GM19328 (cell line): ENCODE measurements at regions not wholly inside any gene's neighbourhood (a gene's known extent, or its start where the extent isn't known, plus 50 kb on each side); places are given as distances from the start of the nearest gene placed in this dataset.

Source experiments
- ATAC-seq: cut with Tn5 transposase; IDR thresholded peaks from one replicate; pipeline ENCODE4 v1.9.1; 2021; ENCODE audit warnings: mild to moderate bottlenecking, moderate library complexity; ENCODE audit not compliant: unreplicated experiment

DNA sequence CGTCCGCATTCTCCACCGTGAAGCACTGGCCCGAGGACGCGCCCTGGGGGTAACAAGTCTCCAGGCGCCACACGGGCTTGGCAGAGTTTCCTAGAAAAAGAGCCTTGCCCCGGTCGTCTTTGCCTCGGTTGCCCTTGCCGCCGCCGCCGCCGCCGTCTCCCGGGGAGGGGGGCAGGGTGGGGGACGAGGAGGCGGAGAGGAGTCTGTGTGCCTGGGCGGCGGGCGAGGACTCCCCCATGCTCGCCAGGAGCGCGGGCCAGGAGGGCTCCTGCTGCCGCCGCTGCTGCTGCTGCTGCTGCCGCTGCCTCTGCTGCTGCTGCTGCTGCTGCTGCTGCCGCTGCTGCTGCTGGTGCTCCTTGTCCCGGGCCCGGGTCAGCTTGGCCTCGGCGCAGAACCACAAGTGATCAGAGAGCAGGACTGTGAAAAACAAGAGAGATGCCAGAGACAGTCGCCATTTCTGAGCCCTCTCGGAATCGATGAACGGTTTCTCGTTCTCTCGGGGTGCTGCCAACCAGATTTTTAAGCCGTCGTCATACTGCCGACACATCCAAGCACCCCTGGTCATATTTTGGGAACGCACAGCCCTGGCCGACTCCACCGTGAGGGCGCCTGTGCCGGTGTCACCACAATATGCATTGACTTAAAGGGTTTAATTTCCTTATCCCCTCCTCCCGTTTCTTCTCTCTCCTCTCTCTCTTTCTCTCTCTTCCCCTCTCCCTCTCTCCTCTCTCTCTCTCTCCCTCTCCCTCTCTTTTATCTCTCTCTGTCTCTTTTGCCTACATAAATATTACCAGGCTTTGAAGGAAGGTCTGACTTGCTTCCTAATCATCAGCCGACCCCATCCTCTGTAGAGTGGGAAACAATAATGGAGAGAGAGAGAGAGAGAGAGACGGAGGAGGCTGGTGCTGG lies 349.1 kb downstream of the LIG4 start:
- ATAC-seq: no peak

DNA sequence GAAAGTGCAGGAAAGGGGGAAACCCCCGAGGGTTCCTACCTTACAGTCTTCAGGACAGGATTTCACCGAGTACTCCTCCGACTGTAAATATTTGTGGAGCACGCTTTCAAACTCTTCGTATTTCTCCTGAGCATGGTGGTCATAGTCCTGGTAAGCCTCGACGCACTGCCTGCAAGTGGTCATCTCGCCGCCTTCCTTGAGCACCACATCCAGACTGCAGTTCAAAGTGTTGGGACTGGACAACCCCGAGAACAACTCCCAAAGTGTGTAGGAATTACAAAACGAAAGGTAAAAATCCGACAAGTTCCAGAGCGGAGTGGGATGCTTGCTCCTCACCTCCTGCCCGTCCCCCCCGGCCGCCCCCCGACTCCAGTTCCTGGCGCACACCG lies 349.7 kb downstream of the LIG4 start:
- ATAC-seq: no peak

DNA sequence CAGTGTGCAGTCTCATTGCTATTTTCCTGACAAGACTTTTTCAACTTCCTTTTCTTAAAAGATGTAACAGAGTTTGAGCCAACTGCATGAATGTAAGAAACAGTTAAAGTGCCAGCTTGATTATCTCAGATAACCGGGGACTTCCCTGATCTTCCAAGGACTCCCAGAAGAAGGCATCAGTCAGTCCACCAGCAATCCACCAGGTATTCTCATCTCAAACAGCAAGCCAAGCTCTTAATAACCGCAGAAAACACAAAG lies 350.1 kb downstream of the LIG4 start:
- ATAC-seq: no peak

DNA sequence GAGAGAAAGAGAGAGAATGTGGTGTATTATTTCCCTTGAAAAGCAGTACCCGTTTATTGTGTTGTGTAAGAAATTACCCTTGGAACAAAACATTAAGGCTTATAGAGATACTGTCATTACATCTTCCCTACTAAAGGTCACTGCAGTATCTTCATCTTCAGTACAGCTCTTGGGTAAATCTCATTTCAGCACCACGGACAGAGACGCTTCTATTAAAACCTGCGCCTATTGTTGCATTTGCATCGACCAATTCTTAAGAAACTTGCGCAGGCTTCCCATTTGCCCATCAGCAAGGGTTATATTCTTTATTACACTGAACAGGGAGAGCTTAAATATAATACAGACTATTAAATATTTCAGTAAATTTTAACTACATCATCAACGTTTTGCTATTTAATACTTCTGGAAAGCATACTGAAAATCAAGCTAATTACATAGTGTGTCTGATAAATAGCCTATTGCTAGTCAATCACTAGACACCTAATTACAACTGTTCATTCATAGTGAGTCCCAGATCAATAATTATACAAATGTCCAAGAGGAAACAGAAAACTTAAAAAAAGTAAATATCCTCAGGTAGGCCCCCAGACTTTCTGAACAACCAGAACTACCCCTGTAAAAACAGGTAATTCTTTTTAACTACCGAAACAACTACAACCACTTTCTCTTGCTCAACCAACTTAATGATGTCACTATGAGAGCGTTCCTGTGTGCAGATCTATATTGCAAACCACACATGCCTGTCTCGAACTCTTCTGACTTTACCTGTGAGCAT lies 350.6 kb downstream of the LIG4 start:
- ATAC-seq: no peak

DNA sequence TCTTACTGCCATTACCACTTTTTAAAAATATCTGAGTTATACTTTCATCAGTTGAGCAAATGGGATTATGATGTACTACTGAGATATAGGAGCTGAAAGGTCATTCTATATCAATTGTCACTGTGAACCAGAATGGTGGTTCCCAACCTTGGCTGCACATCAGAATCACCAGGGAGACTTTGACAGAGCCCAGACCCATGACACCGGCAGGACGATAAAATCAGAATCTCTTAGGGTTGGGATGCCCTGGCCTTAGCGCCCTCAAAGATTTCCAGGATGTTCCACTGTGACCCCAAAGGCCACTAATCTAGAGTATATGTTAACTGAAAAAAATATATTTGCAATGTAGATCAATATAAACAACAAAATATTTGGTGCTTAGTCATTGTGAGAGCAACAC lies 355.1 kb downstream of the LIG4 start:
- ATAC-seq: no peak

DNA sequence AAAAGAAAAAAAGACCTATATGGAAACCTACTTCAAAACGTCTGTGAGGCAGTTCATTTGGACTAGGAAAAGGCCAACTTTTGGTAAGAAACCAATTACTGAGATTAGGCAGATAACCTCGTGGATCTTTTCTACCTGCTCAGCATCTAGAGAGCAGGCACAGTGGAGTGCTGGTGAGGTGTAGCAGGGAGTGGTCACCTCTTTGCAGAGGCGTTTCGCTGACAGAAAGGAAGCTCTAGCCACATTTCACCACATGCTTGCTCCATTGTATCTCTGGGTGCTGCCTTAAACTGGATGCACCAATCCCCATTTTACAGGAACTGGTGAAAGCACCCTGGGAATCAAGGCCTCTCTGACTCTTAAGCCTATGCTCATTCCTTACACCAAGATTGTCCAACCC lies 360.5 kb downstream of the LIG4 start:
- no peak for ATAC-seq

DNA sequence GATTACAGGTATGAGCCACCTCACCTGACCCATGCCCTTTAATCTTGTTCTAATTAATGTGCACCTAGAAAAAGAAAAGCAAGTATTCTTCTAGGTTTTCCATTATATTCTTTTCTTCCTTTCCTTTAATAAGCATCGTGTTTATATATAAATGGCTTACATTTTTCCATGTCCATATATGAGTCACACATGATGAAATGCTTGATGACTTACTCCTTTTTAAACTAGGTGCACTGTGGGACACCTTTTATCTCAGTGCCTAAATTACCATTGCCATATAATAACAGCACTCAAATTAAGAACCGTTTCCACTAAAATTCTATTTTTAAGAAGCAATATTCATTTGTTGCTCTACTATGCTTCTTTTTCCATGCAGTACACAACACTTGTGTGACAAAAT lies 363.3 kb downstream of the LIG4 start:
- ATAC-seq: no peak

DNA sequence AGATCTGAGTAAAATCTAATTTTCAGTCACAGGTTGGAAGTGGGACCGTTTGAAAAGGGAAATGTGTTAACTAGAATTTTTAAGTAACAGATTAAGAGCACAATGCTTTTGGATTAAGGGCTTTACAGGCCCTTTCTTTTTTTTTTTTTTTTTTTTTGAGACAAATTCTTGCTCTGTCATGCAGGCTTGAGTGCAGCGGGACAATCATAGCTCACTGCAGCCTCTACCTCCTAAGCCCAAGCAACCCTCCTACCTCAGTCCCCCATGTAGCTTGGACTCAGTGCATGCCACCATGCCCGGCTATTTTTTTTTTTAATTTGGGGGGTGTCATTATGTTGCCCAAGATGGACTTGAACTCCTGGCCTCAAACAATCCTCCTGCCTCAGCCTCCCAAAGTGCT lies 363.7 kb downstream of the LIG4 start:
- ATAC-seq: no peak

DNA sequence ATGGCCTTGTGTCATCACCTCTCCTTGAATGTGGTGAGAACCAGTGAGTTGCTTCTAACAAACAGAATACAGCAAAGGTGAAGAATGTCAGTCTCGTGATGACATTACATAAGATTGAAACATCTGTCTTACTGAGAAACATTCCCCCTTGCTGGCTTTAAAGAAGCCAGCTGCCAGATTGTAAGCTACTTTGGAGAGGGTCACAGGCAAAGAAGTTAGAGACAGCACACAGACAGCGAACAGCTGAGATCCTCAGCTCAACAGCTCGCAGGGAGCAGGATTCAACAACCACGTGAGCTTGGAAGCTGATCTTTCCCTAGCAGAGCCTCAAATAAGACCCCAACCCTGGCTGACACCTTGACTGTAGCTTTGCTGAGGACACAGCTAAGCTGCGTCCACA lies 367.9 kb downstream of the LIG4 start:
- no peak for ATAC-seq

DNA sequence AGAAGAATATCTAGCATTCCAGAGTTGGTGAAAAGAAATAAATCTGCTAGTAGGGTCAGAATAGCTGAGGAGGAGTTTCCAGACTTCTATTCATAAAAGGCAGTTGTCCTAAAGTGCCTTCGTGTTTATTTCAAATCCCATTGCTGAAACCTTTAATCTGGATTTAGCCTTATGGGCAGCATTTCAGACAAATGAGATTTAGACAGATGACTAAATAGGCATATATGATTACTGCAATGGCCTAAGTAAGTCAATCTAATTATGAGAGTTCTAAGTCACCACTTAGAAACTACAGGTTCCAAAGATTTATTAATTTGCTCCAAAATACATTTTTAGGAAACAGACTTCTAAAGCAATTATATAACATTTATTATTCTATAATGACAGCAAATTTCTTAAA lies 368.7 kb downstream of the LIG4 start:
- no peak for ATAC-seq

DNA sequence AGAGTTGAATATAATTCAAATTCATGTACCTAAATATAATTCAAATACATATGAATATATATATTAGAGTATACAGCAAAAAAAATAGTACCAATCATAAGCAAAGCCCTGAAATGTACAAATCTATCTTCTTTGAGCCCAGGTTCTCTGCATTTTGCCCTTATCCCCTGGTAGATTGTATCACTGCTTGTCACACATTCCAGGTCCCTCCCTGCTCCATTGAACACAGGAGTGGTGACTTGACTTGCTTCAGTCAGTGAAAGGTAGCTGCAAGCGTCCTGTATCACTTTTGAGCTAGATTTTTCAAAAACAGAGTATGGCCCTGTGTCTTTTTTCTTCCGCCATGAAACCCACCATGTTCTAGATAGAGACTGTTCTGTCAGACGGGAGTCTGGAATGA lies 369.4 kb downstream of the LIG4 start:
- ATAC-seq: no peak

DNA sequence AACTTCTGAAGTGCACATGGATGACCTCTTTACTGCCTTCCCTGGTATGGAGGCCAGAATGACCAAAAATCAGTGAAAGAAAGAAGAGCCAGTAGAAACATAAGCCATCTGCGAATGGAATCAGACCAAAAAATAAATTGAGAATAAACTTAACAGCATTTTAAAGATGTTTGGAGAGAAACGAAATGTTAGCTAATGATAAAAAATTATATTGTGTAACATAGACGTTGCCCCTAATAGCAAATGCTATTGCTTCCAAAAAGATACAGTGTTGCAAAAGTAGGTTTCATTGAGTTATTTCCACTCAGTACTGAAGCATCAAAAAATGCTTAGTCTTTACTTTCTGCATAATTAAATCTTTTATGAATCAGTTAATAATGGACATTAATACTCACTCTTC lies 371.7 kb downstream of the LIG4 start:
- ATAC-seq: no peak

DNA sequence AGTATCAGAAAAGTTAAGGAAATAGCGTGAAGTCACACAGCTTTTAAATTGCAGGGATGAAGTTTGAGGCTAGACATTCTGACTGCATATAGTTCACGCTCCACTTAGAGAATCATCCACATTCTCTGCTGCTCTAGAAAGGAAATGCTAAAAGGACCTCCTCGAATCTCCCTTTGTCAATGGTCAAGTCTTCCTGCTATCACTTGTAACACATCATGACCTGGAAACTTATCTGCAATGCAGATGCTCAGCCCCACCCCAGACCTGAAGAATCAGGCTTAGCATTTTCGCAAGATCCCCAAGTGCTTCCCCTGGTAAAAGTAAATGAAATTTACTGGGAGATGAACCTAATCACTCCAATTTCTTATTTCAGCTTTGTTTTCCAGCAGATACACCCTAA lies 372.1 kb downstream of the LIG4 start:
- ATAC-seq: no peak

DNA sequence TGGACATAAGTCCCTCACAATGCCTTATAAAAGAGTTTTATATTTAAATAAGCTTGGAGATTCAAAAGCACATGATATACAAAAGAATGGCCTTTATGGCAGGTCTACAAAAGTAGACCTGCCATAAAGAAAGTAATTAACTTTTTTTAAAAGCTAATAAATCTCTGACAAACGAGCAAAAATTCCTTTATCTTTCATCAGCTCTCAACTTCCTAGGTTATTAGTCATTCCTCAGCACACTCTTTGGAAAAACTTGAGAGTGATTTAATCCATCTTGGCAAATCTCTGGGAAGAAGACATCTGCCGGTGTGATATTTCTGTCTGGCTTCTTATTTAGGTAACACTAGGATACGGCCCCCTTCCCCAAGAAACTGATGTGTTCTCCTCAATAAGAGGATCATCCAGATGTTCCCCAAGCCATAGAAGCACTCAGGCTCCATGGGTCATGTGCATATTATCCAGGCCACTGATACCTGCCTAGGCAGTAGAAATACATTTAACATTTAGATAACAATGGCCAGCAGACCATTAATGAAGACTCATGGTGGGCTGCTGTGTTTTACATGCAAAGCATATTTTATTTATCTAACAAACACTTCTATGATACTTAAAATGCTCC lies 372.7 kb downstream of the LIG4 start:
- no peak for ATAC-seq

DNA sequence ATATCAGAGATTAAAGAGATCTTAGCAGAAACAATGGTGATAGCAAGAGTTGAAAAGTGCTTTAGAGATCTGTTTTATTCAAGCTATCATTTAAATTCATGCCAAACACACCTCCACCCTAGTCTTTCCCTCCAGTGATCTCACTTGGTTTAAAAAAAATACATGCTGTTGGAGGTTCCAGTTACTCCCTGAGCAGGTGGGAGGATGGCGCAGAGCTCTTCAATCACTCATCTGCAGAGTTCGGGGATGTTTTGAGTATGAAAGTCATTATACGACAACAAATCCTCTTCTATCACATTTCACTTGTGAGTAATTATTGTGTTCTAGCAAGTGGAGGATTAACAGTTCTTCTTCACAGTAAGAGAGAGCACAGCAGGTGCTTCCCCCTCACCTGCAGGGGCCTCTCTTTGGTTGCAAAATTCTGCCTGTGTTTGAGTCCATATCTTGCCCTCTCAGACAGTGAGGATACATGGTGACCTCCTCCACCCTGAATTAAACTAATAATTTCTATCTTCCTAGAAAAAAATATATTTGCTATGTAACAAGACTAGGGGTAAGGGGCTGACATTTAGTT lies 376.7 kb downstream of the LIG4 start:
- no peak for ATAC-seq

DNA sequence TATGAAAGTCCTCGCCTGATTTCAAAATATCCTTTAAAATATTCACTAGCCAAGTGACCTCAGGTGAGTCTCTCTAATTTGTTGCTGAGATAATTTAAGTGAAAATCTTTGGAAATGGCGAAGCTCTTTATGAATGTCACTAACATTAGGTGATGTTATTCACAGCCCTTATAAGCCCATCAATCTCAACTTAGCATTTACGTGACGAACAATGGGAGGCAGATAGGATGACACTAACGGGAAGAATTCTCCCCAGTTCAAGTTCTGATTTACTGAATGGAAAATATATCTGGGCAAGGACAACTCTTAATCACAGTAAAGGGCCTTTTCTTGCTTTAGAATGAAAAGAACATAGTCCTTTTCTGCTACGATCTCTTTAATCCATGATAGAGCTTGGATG lies 378.7 kb downstream of the LIG4 start:
- ATAC-seq: no peak

DNA sequence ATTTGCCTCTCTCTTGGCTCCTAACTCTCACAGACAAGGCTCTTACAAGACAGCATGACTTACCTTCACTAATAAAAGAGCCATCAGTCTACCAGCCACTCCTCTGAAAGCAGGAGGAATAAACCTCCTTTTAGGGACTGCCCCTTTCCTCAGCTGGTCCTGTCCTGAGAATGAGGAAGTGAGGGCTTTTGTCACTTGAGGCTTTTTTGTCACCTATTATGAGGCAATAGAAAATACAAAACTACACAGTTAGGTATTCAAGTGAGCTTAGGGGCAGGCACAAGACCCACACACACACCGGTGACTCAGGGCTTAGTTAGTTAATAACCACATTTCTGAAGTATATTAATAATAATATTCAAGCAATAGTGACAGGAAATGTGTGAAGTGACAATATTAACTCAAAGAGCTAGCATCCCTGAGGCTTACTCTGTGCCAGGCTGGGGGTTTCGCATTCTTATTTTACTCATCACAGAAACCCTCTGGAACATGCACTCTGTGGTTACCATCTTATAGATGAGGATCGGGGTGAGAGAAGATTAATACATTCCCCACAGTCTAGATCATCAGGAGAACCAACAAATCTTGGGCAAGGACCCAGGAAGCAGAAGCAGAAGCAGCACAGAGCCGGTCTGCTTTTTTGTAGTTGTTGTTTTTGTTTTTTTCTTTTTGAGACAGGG lies 379.9 kb downstream of the LIG4 start:
- no peak for ATAC-seq

DNA sequence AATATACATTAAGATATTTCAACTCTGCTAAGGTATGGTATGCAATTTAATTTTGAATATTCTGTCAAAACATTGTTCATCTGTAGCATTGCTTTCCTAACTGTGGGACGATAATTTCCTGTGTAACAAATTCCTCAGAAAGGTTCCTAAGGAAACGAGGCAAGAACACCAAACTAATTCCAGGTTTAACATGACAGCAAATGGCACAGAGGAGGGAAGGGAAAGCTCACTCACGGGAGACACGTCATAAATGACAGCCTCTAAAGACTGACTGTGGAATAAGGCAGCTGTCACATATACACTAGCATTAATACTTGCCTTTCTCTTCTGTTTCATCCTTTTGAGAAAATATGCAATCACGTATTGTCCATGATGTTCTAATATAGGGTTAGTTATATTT lies 380.6 kb downstream of the LIG4 start:
- no peak for ATAC-seq

DNA sequence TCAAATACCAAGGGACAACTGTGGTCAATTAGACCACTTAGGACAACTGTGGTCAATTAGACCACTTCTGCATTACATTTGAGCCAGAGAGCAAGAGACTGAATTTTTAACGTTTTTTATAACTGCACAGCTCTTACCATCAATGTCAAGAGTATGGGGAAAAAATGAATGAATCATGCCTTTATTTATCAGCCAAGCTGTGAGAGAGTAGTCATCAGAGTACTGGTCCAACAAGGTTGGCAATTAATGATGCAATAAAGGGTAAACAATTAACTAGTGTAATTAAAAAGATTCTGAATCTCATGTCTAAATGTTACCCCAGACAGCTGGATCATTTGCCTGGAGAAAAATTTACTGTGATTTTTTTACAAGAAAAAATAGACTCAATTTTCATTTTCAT lies 381.1 kb downstream of the LIG4 start:
- no peak for ATAC-seq

DNA sequence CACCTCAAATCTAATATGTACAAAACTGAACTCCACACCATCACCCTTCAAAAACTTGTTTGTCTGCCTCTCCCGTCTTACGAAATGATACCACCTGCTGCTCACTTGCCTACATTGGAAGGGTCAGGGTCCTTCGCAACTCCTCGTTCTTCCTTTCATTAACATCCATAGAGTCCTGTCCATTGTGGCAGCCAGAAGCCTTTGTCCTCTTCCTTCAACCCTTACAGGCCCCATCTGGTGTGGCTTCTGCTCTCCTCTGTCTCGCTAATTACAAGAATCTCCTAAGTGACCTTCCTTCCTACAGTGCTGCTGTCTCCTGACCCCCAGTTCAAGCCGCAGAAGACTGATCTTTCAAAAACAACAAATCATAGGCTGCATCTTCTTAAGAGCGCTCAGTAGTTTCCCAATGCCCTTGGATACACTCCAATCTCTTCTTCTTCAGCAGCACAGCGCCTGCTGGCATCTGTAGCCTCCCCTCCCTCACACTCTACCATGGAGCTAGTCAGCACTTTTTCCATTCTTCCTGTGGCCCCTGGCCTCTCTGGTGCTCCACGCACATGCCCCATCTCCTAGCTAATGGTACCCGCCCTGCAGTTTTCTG lies 382.7 kb downstream of the LIG4 start:
- ATAC-seq: no peak

DNA sequence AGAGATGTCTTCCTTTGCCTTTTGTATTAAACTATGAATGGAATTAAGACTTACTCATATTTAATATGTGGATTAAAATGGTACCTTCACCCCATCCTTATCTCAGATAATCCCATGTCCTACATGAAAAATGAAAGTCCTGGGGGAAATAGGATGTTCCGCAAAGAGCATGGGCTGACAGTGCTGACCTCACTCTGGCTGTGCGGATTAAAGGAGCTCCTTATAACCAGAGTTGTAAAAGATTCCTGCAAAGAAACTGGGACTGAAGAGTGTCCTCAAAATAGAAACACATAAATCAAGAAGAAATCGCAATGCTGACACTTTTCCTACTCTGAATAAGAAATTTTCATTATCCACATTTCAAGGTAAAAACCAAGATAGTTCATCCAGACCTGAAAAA lies 384.5 kb downstream of the LIG4 start:
- ATAC-seq: no peak
